PC-9 (cell line): ENCODE measurements at regions not wholly inside any gene's neighbourhood (a gene's known extent, or its start where the extent isn't known, plus 50 kb on each side); places are given as distances from the start of the nearest gene placed in this dataset.

Experiments used
- BruUV-seq: library from RNA; stranded (reverse); fragments of 400-500 nt; replicated peaks from 2 replicates; lab custom pipeline; 2021; lab: Mats Ljungman, UMichigan
- CTCF ChIA-PET: fragments of 300-600 bp; sonication (Branson Sonifier 250); formaldehyde crosslinking; loops from one replicate; lab custom pipeline; 2022; ENCODE audit warnings: antibody characterized with exemption; lab: Charles Lee
- POLR2A ChIA-PET: fragments of 300-600 bp; sonication (Branson Sonifier 250); formaldehyde crosslinking; loops from one replicate; lab custom pipeline; 2022; ENCODE audit warnings: antibody characterized with exemption; ENCODE audit not compliant: unreplicated experiment; lab: Charles Lee
- DNase-seq, 2 experiments: peaks; one replicate each; pipeline versions ENCODE4 v3.0.0 to v3.0.0-alpha.2; 2015 to 2022; ENCODE audit warnings: mixed read lengths in 1 of 2
- H2AFZ ChIP-seq: fragments of 200-600 bp; sonication (generic); 2 replicates; pipeline ENCODE4 v1.8.1; 2017; ENCODE audit warnings: antibody characterized with exemption
- H3F3A ChIP-seq: fragments of 200-600 bp; sonication (generic); 2 replicates; pipeline ENCODE4 v1.8.1; 2017; ENCODE audit warnings: antibody characterized with exemption, mild to moderate bottlenecking, low read depth; ENCODE audit not compliant: insufficient read depth
- H3K27ac ChIP-seq: fragments of 200-600 bp; sonication (generic); 2 replicates; pipeline ENCODE4 v1.6.1; 2016; ENCODE audit warnings: mixed run types
- H3K27me3 ChIP-seq: fragments of 200-600 bp; sonication (generic); 2 replicates; pipeline ENCODE4 v1.6.1; 2016; ENCODE audit warnings: low read depth, mixed run types; ENCODE audit not compliant: insufficient read depth
- H3K36me3 ChIP-seq: fragments of 200-600 bp; sonication (generic); 2 replicates; pipeline ENCODE4 v1.6.1; 2016; ENCODE audit warnings: low read depth, mixed run types
- H3K4me1 ChIP-seq: fragments of 200-600 bp; sonication (generic); replicated peaks from 2 replicates; pipeline ENCODE4 v1.6.1; 2016; ENCODE audit warnings: mixed run types; ENCODE audit not compliant: insufficient read depth
- H3K4me2 ChIP-seq: fragments of 200-600 bp; sonication (generic); 2 replicates; pipeline ENCODE4 v1.6.1; 2017; ENCODE audit warnings: mixed run types
- H3K4me3 ChIP-seq: fragments of 200-600 bp; sonication (generic); 2 replicates; pipeline ENCODE4 v1.6.1; 2016; ENCODE audit warnings: mixed run types
- H3K79me2 ChIP-seq: fragments of 200-600 bp; sonication (generic); 2 replicates; pipeline ENCODE4 v1.6.1; 2017; ENCODE audit warnings: low read depth, mixed run types
- H3K9me2 ChIP-seq: fragments of 200-600 bp; sonication (generic); 2 replicates; pipeline ENCODE4 v1.8.1; 2017; ENCODE audit warnings: mild to moderate bottlenecking; ENCODE audit not compliant: insufficient read depth
- H3K9me3 ChIP-seq: fragments of 200-600 bp; sonication (generic); 2 replicates; pipeline ENCODE4 v1.8.1; 2016; ENCODE audit warnings: low read depth; ENCODE audit not compliant: insufficient read depth
- H4K20me1 ChIP-seq: fragments of 200-600 bp; sonication (generic); 2 replicates; pipeline ENCODE4 v1.8.1; 2017; ENCODE audit not compliant: insufficient read depth
- EZH2 ChIP-seq: fragments of 200-600 bp; sonication (generic); IDR thresholded peaks from 2 replicates; pipeline ENCODE4 v1.8.0; 2017; ENCODE audit warnings: antibody characterized with exemption, low read depth
- intact Hi-C: fragments of 100-400 bp; cut with micrococcal nuclease; formaldehyde crosslinking; loops from one replicate; pipeline ENCODE4 v1.10.0; 2022; ENCODE audit not compliant: unreplicated experiment
- TF ChIP-seq, protein P1 (sequence below): fragments of 200-600 bp; sonication (generic); conservative IDR thresholded peaks from 2 replicates; pipeline ENCODE4 v1.6.1; 2017; ENCODE audit warnings: mixed run types, antibody characterized with exemption, mild to moderate bottlenecking, moderate library complexity

- no peaks in the 10 kb centered on the region for H3F3A ChIP-seq
- H3K27me3 ChIP-seq = no peaks in the 10 kb centered on the region
- H4K20me1 ChIP-seq = no peaks in the 10 kb centered on the region
- no peak for TF ChIP-seq EZH2
- TF ChIP-seq, protein P1, sequence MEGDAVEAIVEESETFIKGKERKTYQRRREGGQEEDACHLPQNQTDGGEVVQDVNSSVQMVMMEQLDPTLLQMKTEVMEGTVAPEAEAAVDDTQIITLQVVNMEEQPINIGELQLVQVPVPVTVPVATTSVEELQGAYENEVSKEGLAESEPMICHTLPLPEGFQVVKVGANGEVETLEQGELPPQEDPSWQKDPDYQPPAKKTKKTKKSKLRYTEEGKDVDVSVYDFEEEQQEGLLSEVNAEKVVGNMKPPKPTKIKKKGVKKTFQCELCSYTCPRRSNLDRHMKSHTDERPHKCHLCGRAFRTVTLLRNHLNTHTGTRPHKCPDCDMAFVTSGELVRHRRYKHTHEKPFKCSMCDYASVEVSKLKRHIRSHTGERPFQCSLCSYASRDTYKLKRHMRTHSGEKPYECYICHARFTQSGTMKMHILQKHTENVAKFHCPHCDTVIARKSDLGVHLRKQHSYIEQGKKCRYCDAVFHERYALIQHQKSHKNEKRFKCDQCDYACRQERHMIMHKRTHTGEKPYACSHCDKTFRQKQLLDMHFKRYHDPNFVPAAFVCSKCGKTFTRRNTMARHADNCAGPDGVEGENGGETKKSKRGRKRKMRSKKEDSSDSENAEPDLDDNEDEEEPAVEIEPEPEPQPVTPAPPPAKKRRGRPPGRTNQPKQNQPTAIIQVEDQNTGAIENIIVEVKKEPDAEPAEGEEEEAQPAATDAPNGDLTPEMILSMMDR = no peak
- no peaks in the 10 kb centered on the region for H3K36me3 ChIP-seq
- no peak overlapping the region for H3K4me3 ChIP-seq
- H3K27ac ChIP-seq = no peak overlapping the region
- intact Hi-C loops = no loop called here
- no peaks in the 10 kb centered on the region for H3K79me2 ChIP-seq
- H3K9me2 ChIP-seq = no peaks in the 10 kb centered on the region
- H3K9me3 ChIP-seq = peaks cover 14% of the 10 kb centered on the region
- H3K4me1 ChIP-seq = no peaks in the 10 kb centered on the region
- BruUV-seq = no TSS peak
- ChIA-PET CTCF (no interaction called here), POLR2A (no interaction called here)
- no peak for DNase-seq
- no peak overlapping the region for H3K4me2 ChIP-seq
- H2AFZ ChIP-seq = no peak overlapping the region
Measured at GRCh38 chr1:82731216-82731615, 930.5 kb downstream of the ADGRL2 start.

- no TSS peak for BruUV-seq
- Histone ChIP-seq H4K20me1 (no peaks in the 10 kb centered on the region), H3F3A (no peaks in the 10 kb centered on the region), H3K9me3 (peaks cover 14% of the 10 kb centered on the region), H3K27me3 (no peaks in the 10 kb centered on the region), H3K4me2 (no peak overlapping the region), H3K9me2 (no peaks in the 10 kb centered on the region), H3K79me2 (no peaks in the 10 kb centered on the region), H3K4me3 (no peak overlapping the region), H3K27ac (no peak overlapping the region), H3K4me1 (no peaks in the 10 kb centered on the region), H2AFZ (no peak overlapping the region), H3K36me3 (no peaks in the 10 kb centered on the region)
- TF ChIP-seq, protein P1 = no peak
- no peak for TF ChIP-seq EZH2
- CTCF ChIA-PET = no interaction called here
- intact Hi-C loops = no loop called here
- no peak for DNase-seq
- POLR2A ChIA-PET = no interaction called here
Measured at GRCh38 chr1:82728206-82728605, 927.5 kb downstream of the ADGRL2 start.

- intact Hi-C loops = no loop called here
- no peak overlapping the region for H3K27ac ChIP-seq
- no peaks in the 10 kb centered on the region for H3K36me3 ChIP-seq
- no peaks in the 10 kb centered on the region for H4K20me1 ChIP-seq
- no peaks in the 10 kb centered on the region for H3K79me2 ChIP-seq
- no peaks in the 10 kb centered on the region for H3K9me3 ChIP-seq
- no TSS peak for BruUV-seq
- no peaks in the 10 kb centered on the region for H3K9me2 ChIP-seq
- TF ChIP-seq, protein P1 = no peak
- no peak for TF ChIP-seq EZH2
- no peak overlapping the region for H3K4me3 ChIP-seq
- no peak overlapping the region for H3K4me2 ChIP-seq
- CTCF ChIA-PET = interaction anchor here (0.5 kb wide), 1 partner anchor 972 kb away, joined by 3 read pairs; no protein-coding TSS in a partner anchor
- POLR2A ChIA-PET = no interaction called here
- H3F3A ChIP-seq = no peaks in the 10 kb centered on the region
- H3K27me3 ChIP-seq = no peaks in the 10 kb centered on the region
- DNase-seq = no peak
- H3K4me1 ChIP-seq = no peaks in the 10 kb centered on the region
- H2AFZ ChIP-seq = no peak overlapping the region
Measured at GRCh38 chr1:82724246-82724645, 923.5 kb downstream of the ADGRL2 start.
